ENCODE measurements at regions not wholly inside any gene's neighbourhood (a gene's known extent, or its start where the extent isn't known, plus 50 kb on each side); places are given as distances from the start of the nearest gene placed in this dataset.
A peak's percentile ranks its signal among the peaks of the same experiment; 100 is the strongest.

- H3K4me3 Mint-ChIP-seq = no peak overlapping the region
- H3K4me1 Mint-ChIP-seq = peaks cover 0 to 6% (median 0%) of the 10 kb centered on the region in 4 donors
- peaks cover 0 to 9% (median 2%) of the 10 kb centered on the region in 9 donors for H3K9me3 Mint-ChIP-seq
- H3K27me3 Mint-ChIP-seq = peaks cover 0 to 10% (median 0%) of the 10 kb centered on the region in 5 donors
- DNase-seq (no peak), ATAC-seq (no peak)
- POLR2A ChIA-PET = no interaction called here
- no peaks in the 10 kb centered on the region for H3K36me3 Mint-ChIP-seq
- H3K27ac Mint-ChIP-seq = no peak overlapping the region
Observed at GRCh38 chr20:12036142-12036541, 118.4 kb downstream of the BTBD3 start.

- no peaks in the 10 kb centered on the region for H3K36me3 Mint-ChIP-seq
- DNase-seq (no peak), ATAC-seq (no peak)
- no peak overlapping the region for H3K27ac Mint-ChIP-seq
- H3K27me3 Mint-ChIP-seq = peaks cover 0 to 9% (median 0%) of the 10 kb centered on the region in 5 donors
- peaks cover 0 to 6% (median 0%) of the 10 kb centered on the region in 4 donors for H3K4me1 Mint-ChIP-seq
- POLR2A ChIA-PET = no interaction called here
- peaks cover 0 to 9% (median 0%) of the 10 kb centered on the region in 9 donors for H3K9me3 Mint-ChIP-seq
- no peak overlapping the region for H3K4me3 Mint-ChIP-seq
Observed at GRCh38 chr20:12037521-12037920, 119.8 kb downstream of the BTBD3 start.

- Mint-ChIP-seq H3K36me3 (no peaks in the 10 kb centered on the region), H3K27me3 (peaks cover 0 to 1% (median 0%) of the 10 kb centered on the region in 5 donors), H3K9me3 (peaks cover 0 to 9% (median 0%) of the 10 kb centered on the region in 9 donors), H3K4me1 (peaks cover 0 to 6% (median 0%) of the 10 kb centered on the region in 4 donors), H3K27ac (no peak overlapping the region), H3K4me3 (no peak overlapping the region)
- DNase-seq (no peak), ATAC-seq (no peak)
- POLR2A ChIA-PET = no interaction called here
Observed at GRCh38 chr20:12040261-12040660, 122.6 kb downstream of the BTBD3 start.

GRCh38 chr20:12044969-12045368 lies 127.3 kb downstream of the BTBD3 start:
- H3K4me1 Mint-ChIP-seq = no peaks in the 10 kb centered on the region
- H3K4me3 Mint-ChIP-seq = no peak overlapping the region
- POLR2A ChIA-PET = no interaction called here
- ATAC-seq (no peak), DNase-seq (no peak)
- peaks cover 0 to 11% (median 0%) of the 10 kb centered on the region in 9 donors for H3K9me3 Mint-ChIP-seq
- H3K27ac Mint-ChIP-seq = no peak overlapping the region
- H3K36me3 Mint-ChIP-seq = no peaks in the 10 kb centered on the region
- peaks cover 0 to 5% (median 0%) of the 10 kb centered on the region in 5 donors for H3K27me3 Mint-ChIP-seq

- DNase-seq = no peak
- Mint-ChIP-seq H3K9me3 (peaks cover 0 to 11% (median 0%) of the 10 kb centered on the region in 9 donors), H3K36me3 (no peaks in the 10 kb centered on the region), H3K4me1 (peaks cover 0 to 4% (median 0%) of the 10 kb centered on the region in 4 donors), H3K4me3 (no peak overlapping the region), H3K27ac (no peak overlapping the region), H3K27me3 (peaks cover 0 to 5% (median 0%) of the 10 kb centered on the region in 5 donors)
- POLR2A ChIA-PET = no interaction called here
- ATAC-seq = no peak
Observed at GRCh38 chr20:12047838-12048432, 130.2 kb downstream of the BTBD3 start.

- POLR2A ChIA-PET = no interaction called here
- Mint-ChIP-seq H3K4me3 (no peak overlapping the region), H3K27me3 (peaks cover 0 to 5% (median 0%) of the 10 kb centered on the region in 5 donors)
Observed at GRCh38 chr20:12049125-12049524, 131.4 kb downstream of the BTBD3 start.

GRCh38 chr20:12051206-12052163 lies 133.8 kb downstream of the BTBD3 start:
- DNase-seq (no peak), ATAC-seq (no peak)
- H3K27ac Mint-ChIP-seq = no peak overlapping the region
- no peak overlapping the region for H3K4me3 Mint-ChIP-seq
- POLR2A ChIA-PET = no interaction called here
- peaks cover 0 to 6% (median 0%) of the 10 kb centered on the region in 9 donors for H3K9me3 Mint-ChIP-seq
- H3K27me3 Mint-ChIP-seq = peaks cover 0 to 4% (median 0%) of the 10 kb centered on the region in 5 donors
- H3K36me3 Mint-ChIP-seq = no peaks in the 10 kb centered on the region
- H3K4me1 Mint-ChIP-seq = peaks cover 0 to 20% (median 3%) of the 10 kb centered on the region in 4 donors

More at GRCh38 chr20:12049125-12049524, 131.4 kb downstream of the BTBD3 start:
- ATAC-seq (no peak), DNase-seq (no peak)
- Mint-ChIP-seq H3K27ac (no peak overlapping the region), H3K9me3 (peaks cover 0 to 11% (median 0%) of the 10 kb centered on the region in 9 donors), H3K4me1 (peaks cover 0 to 16% (median 3%) of the 10 kb centered on the region in 4 donors), H3K36me3 (no peaks in the 10 kb centered on the region)

- POLR2A ChIA-PET = no interaction called here
- Mint-ChIP-seq H3K4me3 (peak overlapping the region in 1 of 10 donors; percentile 59), H3K36me3 (no peaks in the 10 kb centered on the region), H3K4me1 (peaks cover 0 to 22% (median 3%) of the 10 kb centered on the region in 4 donors), H3K27ac (peak overlapping the region in 1 of 10 donors; percentile 33), H3K9me3 (peaks cover 0 to 2% (median 0%) of the 10 kb centered on the region in 9 donors), H3K27me3 (no peaks in the 10 kb centered on the region)
- no peak for ATAC-seq
- no peak for DNase-seq
Observed at GRCh38 chr20:12053353-12053752, 135.7 kb downstream of the BTBD3 start.

- H3K36me3 Mint-ChIP-seq = no peaks in the 10 kb centered on the region
- H3K27ac Mint-ChIP-seq = no peak overlapping the region
- no peak for ATAC-seq
- POLR2A ChIA-PET = no interaction called here
- H3K4me1 Mint-ChIP-seq = peaks cover 0 to 22% (median 3%) of the 10 kb centered on the region in 4 donors
- DNase-seq = no peak
- H3K4me3 Mint-ChIP-seq = no peak overlapping the region
- H3K9me3 Mint-ChIP-seq = peaks cover 0 to 5% (median 0%) of the 10 kb centered on the region in 9 donors
- H3K27me3 Mint-ChIP-seq = no peaks in the 10 kb centered on the region
Observed at GRCh38 chr20:12054556-12054955, 136.9 kb downstream of the BTBD3 start.

GRCh38 chr20:12055161-12055560 lies 137.5 kb downstream of the BTBD3 start:
- H3K27ac Mint-ChIP-seq = no peak overlapping the region
- DNase-seq (no peak), ATAC-seq (no peak)
- H3K36me3 Mint-ChIP-seq = no peaks in the 10 kb centered on the region
- POLR2A ChIA-PET = no interaction called here
- peaks cover 0 to 8% (median 2%) of the 10 kb centered on the region in 9 donors for H3K9me3 Mint-ChIP-seq
- H3K4me1 Mint-ChIP-seq = peaks cover 0 to 22% (median 3%) of the 10 kb centered on the region in 4 donors
- no peak overlapping the region for H3K4me3 Mint-ChIP-seq
- no peaks in the 10 kb centered on the region for H3K27me3 Mint-ChIP-seq

GRCh38 chr20:12056839-12057238 lies 139.1 kb downstream of the BTBD3 start:
- no peaks in the 10 kb centered on the region for H3K36me3 Mint-ChIP-seq
- ATAC-seq (no peak), DNase-seq (no peak)
- H3K4me1 Mint-ChIP-seq = peaks cover 0 to 22% (median 3%) of the 10 kb centered on the region in 4 donors
- POLR2A ChIA-PET = no interaction called here
- peaks cover 0 to 5% (median 0%) of the 10 kb centered on the region in 5 donors for H3K27me3 Mint-ChIP-seq
- H3K9me3 Mint-ChIP-seq = peaks cover 0 to 13% (median 3%) of the 10 kb centered on the region in 9 donors
- no peak overlapping the region for H3K4me3 Mint-ChIP-seq
- no peak overlapping the region for H3K27ac Mint-ChIP-seq

GRCh38 chr20:12057778-12058177 lies 140.1 kb downstream of the BTBD3 start:
- Mint-ChIP-seq H3K4me3 (no peak overlapping the region), H3K27me3 (peaks cover 0 to 5% (median 0%) of the 10 kb centered on the region in 5 donors), H3K4me1 (peaks cover 0 to 19% (median 3%) of the 10 kb centered on the region in 4 donors), H3K9me3 (peaks cover 0 to 13% (median 3%) of the 10 kb centered on the region in 9 donors), H3K36me3 (no peaks in the 10 kb centered on the region), H3K27ac (no peak overlapping the region)
- DNase-seq (no peak), ATAC-seq (no peak)
- POLR2A ChIA-PET = no interaction called here

GRCh38 chr20:12058216-12058615 lies 140.5 kb downstream of the BTBD3 start:
- peaks cover 0 to 5% (median 0%) of the 10 kb centered on the region in 5 donors for H3K27me3 Mint-ChIP-seq
- no peaks in the 10 kb centered on the region for H3K36me3 Mint-ChIP-seq
- peaks cover 0 to 15% (median 3%) of the 10 kb centered on the region in 4 donors for H3K4me1 Mint-ChIP-seq
- POLR2A ChIA-PET = no interaction called here
- ATAC-seq = no peak
- no peak overlapping the region for H3K4me3 Mint-ChIP-seq
- H3K9me3 Mint-ChIP-seq = peaks cover 0 to 13% (median 3%) of the 10 kb centered on the region in 9 donors
- no peak for DNase-seq
- H3K27ac Mint-ChIP-seq = no peak overlapping the region

Measured in naive thymus-derived CD8-positive, alpha-beta T cell (primary cell).